Mesenchymal stem cell (in vitro differentiated cells and primary cell): ENCODE measurements at regions not wholly inside any gene's neighbourhood (a gene's known extent, or its start where the extent isn't known, plus 50 kb on each side); places are given as distances from the start of the nearest gene placed in this dataset.
"Not testable (repeated sequence)": the region's sequence is repeated elsewhere in the genome, so short reads cannot be mapped to it uniquely, and the experiment has no call there.

Source experiments
- DNase-seq: peaks from one replicate; pipeline ENCODE4 v3.0.0-alpha.2; 2013
- H2AFZ ChIP-seq: one replicate; pipeline ENCODE4 v1.6.1; 2013; ENCODE audit warnings: low read depth, mild to moderate bottlenecking, control low read depth, inconsistent platforms, low read length, moderate library complexity
- H2AK5ac ChIP-seq: 2 replicates; pipeline ENCODE4 v1.6.1; 2013; ENCODE audit warnings: low read length, moderate library complexity, mild to moderate bottlenecking, inconsistent platforms; ENCODE audit not compliant: severe bottlenecking
- H2BK120ac ChIP-seq: one replicate; pipeline ENCODE4 v1.6.1; 2013; ENCODE audit warnings: low read depth, mild to moderate bottlenecking, inconsistent platforms, low read length, moderate library complexity
- H2BK12ac ChIP-seq, 2 experiments: one replicate each; pipeline ENCODE4 v1.6.1; 2013; ENCODE audit warnings: inconsistent platforms in 2 of 2, low read length in 2 of 2, mild to moderate bottlenecking in 2 of 2, moderate library complexity in 2 of 2, control low read depth in 1 of 2
- H2BK15ac ChIP-seq: one replicate; pipeline ENCODE4 v1.6.1; 2013; ENCODE audit warnings: mild to moderate bottlenecking, low read depth, inconsistent platforms; ENCODE audit not compliant: poor library complexity, severe bottlenecking
- H2BK5ac ChIP-seq: 2 replicates; pipeline ENCODE4 v1.6.1; 2013; ENCODE audit warnings: low read depth, mild to moderate bottlenecking, low read length, control low read depth, inconsistent platforms; ENCODE audit not compliant: poor library complexity, severe bottlenecking
- H3K14ac ChIP-seq, 2 experiments: one replicate each; pipeline ENCODE4 v1.6.1; 2013; ENCODE audit warnings: inconsistent platforms in 2 of 2, low read length in 2 of 2, control low read depth in 1 of 2, mild to moderate bottlenecking in 1 of 2, moderate library complexity in 1 of 2
- H3K18ac ChIP-seq, 2 experiments: one replicate each; pipeline ENCODE4 v1.6.1; 2013; ENCODE audit warnings: inconsistent platforms in 2 of 2, low read length in 2 of 2, control low read depth in 1 of 2, low read depth in 1 of 2, mild to moderate bottlenecking in 1 of 2
- H3K23ac ChIP-seq, 2 experiments: one replicate each; pipeline ENCODE4 v1.6.1; 2013; ENCODE audit warnings: inconsistent platforms in 2 of 2, low read length in 2 of 2, mild to moderate bottlenecking in 2 of 2, moderate library complexity in 2 of 2, control low read depth in 1 of 2
- H3K27ac ChIP-seq: 2 replicates; pipeline ENCODE4 v1.5.1; 2013; ENCODE audit warnings: mild to moderate bottlenecking, moderate library complexity, low read length, control low read depth, inconsistent platforms; ENCODE audit not compliant: poor library complexity, severe bottlenecking
- H3K27me3 ChIP-seq, 2 experiments: 2 replicates each; pipeline versions ENCODE4 v1.6.1 to v1.7.0; 2013; ENCODE audit warnings: low read length in 2 of 2, mild to moderate bottlenecking in 2 of 2, moderate library complexity in 2 of 2, control low read depth in 1 of 2, inconsistent platforms in 1 of 2; ENCODE audit not compliant: control insufficient read depth in 1 of 2, insufficient read depth in 1 of 2
- H3K36me3 ChIP-seq, 2 experiments: 2 replicates each; pipeline versions ENCODE4 v1.6.1 to v1.7.0; 2013; ENCODE audit warnings: low read length in 2 of 2, control low read depth in 1 of 2, inconsistent platforms in 1 of 2, low read depth in 1 of 2, mild to moderate bottlenecking in 1 of 2; ENCODE audit not compliant: insufficient read depth in 2 of 2, control insufficient read depth in 1 of 2
- H3K4ac ChIP-seq, 2 experiments: one replicate each; pipeline ENCODE4 v1.6.1; 2013; ENCODE audit warnings: inconsistent platforms in 2 of 2, low read length in 2 of 2, mild to moderate bottlenecking in 2 of 2, moderate library complexity in 2 of 2, control low read depth in 1 of 2, low read depth in 1 of 2
- H3K4me1 ChIP-seq: 2 replicates; pipeline ENCODE4 v1.6.1; 2013; ENCODE audit warnings: low read depth, low read length, control low read depth; ENCODE audit not compliant: control insufficient read depth, insufficient read depth
- H3K4me2 ChIP-seq: 2 replicates; pipeline ENCODE4 v1.6.1; 2013; ENCODE audit warnings: low read length, mild to moderate bottlenecking, inconsistent platforms; ENCODE audit not compliant: poor library complexity, severe bottlenecking
- H3K4me3 ChIP-seq, 2 experiments: 2 replicates each; pipeline versions ENCODE4 v1.5.1 to v1.7.0; 2013; ENCODE audit warnings: low read length in 2 of 2, mild to moderate bottlenecking in 2 of 2, control low read depth in 1 of 2, low read depth in 1 of 2; ENCODE audit not compliant: insufficient read depth in 1 of 2
- H3K79me1 ChIP-seq: replicated peaks from 2 replicates; pipeline ENCODE4 v1.6.1; 2013; ENCODE audit warnings: mild to moderate bottlenecking, control low read depth, low read length, inconsistent platforms; ENCODE audit not compliant: poor library complexity, severe bottlenecking
- H3K9ac ChIP-seq: 2 replicates; pipeline ENCODE4 v1.7.0; 2013; ENCODE audit warnings: mild to moderate bottlenecking, low read length, moderate library complexity
- H3K9me3 ChIP-seq: 2 replicates; pipeline ENCODE4 v1.7.0; 2013; ENCODE audit warnings: mild to moderate bottlenecking, low read length; ENCODE audit not compliant: control insufficient read depth
- H4K8ac ChIP-seq: one replicate; pipeline ENCODE4 v1.6.1; 2013; ENCODE audit warnings: inconsistent platforms, mild to moderate bottlenecking, low read length, moderate library complexity
- H4K91ac ChIP-seq: one replicate; pipeline ENCODE4 v1.6.1; 2013; ENCODE audit warnings: mild to moderate bottlenecking, low read length, inconsistent platforms
- WGBS: methylation state at CpG from one replicate; pipeline ENCODE4 v1.1.7; 2013; ENCODE audit warnings: mixed read lengths; 5-methylcytosine and 5-hydroxymethylcytosine counted together

DNA sequence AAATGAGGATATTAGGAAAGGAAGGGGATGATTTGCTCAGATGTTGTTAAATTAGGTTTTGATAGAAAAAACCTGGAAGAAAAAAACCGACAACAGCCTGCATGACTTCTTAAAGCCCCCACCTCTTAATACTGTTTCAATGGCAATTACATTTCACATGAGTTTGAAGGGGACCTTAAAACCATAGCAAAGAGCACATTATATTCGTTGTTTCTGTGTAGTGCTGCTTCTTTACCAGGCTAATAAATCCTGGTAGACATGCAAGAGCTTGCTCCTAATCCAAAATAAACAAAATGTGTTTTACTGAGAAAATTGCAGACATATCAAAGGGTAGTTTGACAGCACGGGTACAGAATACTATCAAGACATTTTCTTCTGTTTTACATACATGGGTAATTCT lies 154.7 kb upstream of the NIPA1 start:
- H2AFZ ChIP-seq, H3K23ac ChIP-seq, H2BK15ac ChIP-seq, H4K8ac ChIP-seq, H3K36me3 ChIP-seq, H3K9me3 ChIP-seq, H3K27ac ChIP-seq, H2BK120ac ChIP-seq, H3K4me2 ChIP-seq, H3K4me1 ChIP-seq, H3K4ac ChIP-seq, H2AK5ac ChIP-seq, H3K18ac ChIP-seq, H3K79me1 ChIP-seq, H2BK5ac ChIP-seq, H3K9ac ChIP-seq, H3K14ac ChIP-seq, H2BK12ac ChIP-seq, H4K91ac ChIP-seq, DNase-seq, H3K27me3 ChIP-seq, H3K4me3 ChIP-seq: not testable (repeated sequence)
- no CpG with 5 or more reads among the region's 3 CpGs for WGBS

DNA sequence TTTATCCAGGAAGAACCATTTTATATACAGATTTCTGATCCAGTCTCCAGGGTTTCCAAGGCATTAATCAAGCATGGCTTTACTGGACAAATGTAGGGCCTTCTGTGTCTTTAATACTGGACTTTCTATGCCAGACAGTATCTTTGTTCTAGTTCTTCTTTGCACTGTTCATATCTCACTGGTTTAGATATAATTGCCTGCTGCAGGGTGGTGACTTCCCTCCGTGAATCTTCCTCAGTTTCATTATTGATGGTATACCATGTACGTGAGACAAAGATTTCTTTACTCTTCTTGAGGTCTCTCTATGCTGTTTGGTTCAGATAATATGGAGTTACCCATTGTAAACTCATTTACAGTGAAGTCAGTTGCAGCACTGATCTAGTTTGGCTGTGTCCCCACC lies 146.5 kb upstream of the NIPA1 start:
- not testable (repeated sequence) for H4K8ac ChIP-seq, H2BK5ac ChIP-seq, H3K27me3 ChIP-seq, H2AK5ac ChIP-seq, H3K36me3 ChIP-seq, H2BK120ac ChIP-seq, DNase-seq, H3K9me3 ChIP-seq, H3K9ac ChIP-seq, H3K4me3 ChIP-seq, H3K4me1 ChIP-seq, H2AFZ ChIP-seq, H4K91ac ChIP-seq, H3K23ac ChIP-seq, H3K18ac ChIP-seq, H2BK15ac ChIP-seq, H2BK12ac ChIP-seq, H3K14ac ChIP-seq, H3K4me2 ChIP-seq, H3K4ac ChIP-seq, H3K79me1 ChIP-seq, H3K27ac ChIP-seq
- no CpG with 5 or more reads among the region's 2 CpGs for WGBS

DNA sequence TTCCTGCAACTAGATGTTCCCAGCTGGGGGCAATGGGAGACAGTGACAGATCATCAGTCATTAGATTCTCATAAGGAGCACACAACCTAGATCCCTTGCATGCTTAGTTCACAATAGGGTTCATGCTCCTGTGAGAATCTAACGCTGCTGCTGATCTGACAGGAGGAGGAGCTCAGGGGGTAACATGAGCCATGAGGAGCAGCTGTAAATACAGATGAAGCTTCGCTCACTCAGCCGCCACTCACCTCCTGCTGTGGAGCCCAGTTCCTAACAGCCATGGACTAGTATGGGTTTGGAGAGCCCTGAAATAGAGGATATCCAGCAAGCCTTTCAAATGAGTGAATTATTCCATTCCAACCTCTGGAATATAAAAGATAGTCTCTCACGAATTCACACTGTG lies 137.0 kb upstream of the NIPA1 start:
- H3K18ac ChIP-seq, H3K9me3 ChIP-seq, H2AFZ ChIP-seq, H3K14ac ChIP-seq, H3K27me3 ChIP-seq, H2BK5ac ChIP-seq, H3K9ac ChIP-seq, H3K4me3 ChIP-seq, H3K27ac ChIP-seq, H3K23ac ChIP-seq, H3K36me3 ChIP-seq, H3K4ac ChIP-seq, H3K4me2 ChIP-seq, H4K8ac ChIP-seq, H3K4me1 ChIP-seq, H3K79me1 ChIP-seq, H2AK5ac ChIP-seq, H2BK120ac ChIP-seq, H2BK15ac ChIP-seq, H4K91ac ChIP-seq, DNase-seq, H2BK12ac ChIP-seq: not testable (repeated sequence)
- WGBS: 66% methylated on average over 2 of the region's 4 CpGs

DNA sequence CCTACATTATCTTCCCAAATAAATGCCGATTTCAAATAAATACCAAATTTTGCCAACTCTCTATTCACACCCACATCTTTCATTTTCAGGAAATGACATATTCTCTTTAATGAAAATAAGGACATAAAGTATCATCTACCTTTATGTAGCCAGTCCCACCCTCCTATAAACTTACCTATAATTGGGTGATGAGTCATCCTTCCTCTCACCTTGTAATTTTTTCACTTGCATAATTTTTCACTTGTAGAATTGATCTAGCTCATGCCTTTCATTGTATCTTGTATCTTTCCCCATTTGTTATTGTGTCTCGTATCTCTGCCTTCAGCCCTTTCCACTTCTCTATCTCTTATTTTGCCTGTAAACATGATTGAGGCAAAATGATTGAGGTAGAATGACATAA lies 135.3 kb upstream of the NIPA1 start:
- not testable (repeated sequence) for H3K9ac ChIP-seq, H3K9me3 ChIP-seq, H3K4me3 ChIP-seq, DNase-seq, H3K18ac ChIP-seq, H3K4me2 ChIP-seq, H4K8ac ChIP-seq, H3K23ac ChIP-seq, H3K4me1 ChIP-seq, H2AK5ac ChIP-seq, H2BK120ac ChIP-seq, H3K27me3 ChIP-seq, H2AFZ ChIP-seq, H2BK15ac ChIP-seq, H3K79me1 ChIP-seq, H2BK5ac ChIP-seq, H3K4ac ChIP-seq, H3K14ac ChIP-seq, H3K36me3 ChIP-seq, H2BK12ac ChIP-seq, H4K91ac ChIP-seq, H3K27ac ChIP-seq
- WGBS: 100% methylated on average over 1 of the region's 2 CpGs
